Breast epithelium (tissue), 3 donors: ENCODE measurements at regions not wholly inside any gene's neighbourhood (a gene's known extent, or its start where the extent isn't known, plus 50 kb on each side); places are given as distances from the start of the nearest gene placed in this dataset.

ENCODE experiments used
- POLR2A ChIP-seq: fragments of 450-650 bp; IDR thresholded peaks from one replicate; pipeline ENCODE4 v1.6.1; 2016; ENCODE audit warnings: antibody characterized with exemption, mild to moderate bottlenecking, moderate library complexity
- POLR2AphosphoS5 ChIP-seq, 3 donors: sonication (generic); formaldehyde crosslinking; IDR thresholded peaks; one replicate each; pipeline ENCODE4 v1.6.1; 2017; ENCODE audit warnings: antibody characterized with exemption in 3 of 3
- TF ChIP-seq, protein P1 (sequence below), 3 donors: fragments of 450-650 bp; IDR thresholded peaks; one replicate each; pipeline ENCODE4 v1.5.1; 2016 to 2017; ENCODE audit warnings: antibody characterized with exemption in 3 of 3, mild to moderate bottlenecking in 3 of 3, moderate library complexity in 3 of 3

DNA sequence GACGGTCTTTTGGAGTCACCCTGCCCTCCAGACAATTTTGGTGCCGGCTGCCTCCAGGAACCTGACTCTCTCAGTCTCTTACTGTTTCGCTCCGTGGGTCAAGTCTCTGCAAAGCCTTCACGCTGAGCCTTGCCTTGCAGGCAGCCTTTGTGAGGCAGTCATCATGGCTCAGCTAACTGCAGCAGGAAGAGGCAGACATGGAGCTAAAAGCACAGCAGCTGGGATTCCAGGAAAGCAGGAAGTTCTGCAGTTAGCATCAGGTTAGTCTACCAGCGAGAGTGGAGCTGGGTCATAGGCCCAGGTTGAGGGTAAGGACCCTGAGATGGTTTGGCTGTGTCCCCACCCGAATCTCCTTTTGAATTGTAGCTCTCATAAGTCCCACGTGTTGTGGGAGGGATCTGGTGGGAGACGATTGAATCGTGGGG, 305.4 kb downstream of the PCNX1 start:
- no peak for TF ChIP-seq POLR2A
- TF ChIP-seq, protein P1, sequence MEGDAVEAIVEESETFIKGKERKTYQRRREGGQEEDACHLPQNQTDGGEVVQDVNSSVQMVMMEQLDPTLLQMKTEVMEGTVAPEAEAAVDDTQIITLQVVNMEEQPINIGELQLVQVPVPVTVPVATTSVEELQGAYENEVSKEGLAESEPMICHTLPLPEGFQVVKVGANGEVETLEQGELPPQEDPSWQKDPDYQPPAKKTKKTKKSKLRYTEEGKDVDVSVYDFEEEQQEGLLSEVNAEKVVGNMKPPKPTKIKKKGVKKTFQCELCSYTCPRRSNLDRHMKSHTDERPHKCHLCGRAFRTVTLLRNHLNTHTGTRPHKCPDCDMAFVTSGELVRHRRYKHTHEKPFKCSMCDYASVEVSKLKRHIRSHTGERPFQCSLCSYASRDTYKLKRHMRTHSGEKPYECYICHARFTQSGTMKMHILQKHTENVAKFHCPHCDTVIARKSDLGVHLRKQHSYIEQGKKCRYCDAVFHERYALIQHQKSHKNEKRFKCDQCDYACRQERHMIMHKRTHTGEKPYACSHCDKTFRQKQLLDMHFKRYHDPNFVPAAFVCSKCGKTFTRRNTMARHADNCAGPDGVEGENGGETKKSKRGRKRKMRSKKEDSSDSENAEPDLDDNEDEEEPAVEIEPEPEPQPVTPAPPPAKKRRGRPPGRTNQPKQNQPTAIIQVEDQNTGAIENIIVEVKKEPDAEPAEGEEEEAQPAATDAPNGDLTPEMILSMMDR (IDR thresholded peaks at IDR 0.05) = no peak
- TF ChIP-seq POLR2AphosphoS5 (IDR thresholded peaks at IDR 0.05) = no peak
